ENCODE measurements at regions not wholly inside any gene's neighbourhood (a gene's known extent, or its start where the extent isn't known, plus 50 kb on each side); places are given as distances from the start of the nearest gene placed in this dataset.

DNA sequence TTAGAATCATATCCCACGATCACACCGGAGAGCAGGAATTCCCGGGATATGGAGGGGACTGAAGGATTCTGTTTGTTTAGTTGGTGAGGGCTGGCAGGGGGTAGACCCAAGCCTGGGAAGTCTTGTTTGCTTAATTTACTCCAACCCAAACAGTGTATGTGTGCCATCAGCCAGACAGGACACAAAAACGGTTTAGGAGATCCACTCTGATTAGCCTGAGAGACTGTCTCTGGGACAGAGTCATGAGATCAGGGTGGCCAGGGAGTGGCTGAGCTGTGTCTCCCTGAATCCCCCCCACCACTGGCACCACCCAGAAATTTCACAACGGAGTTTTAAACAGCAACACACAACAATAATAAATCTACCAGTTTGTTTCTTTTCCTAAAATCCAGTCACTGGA is 127.0 kb downstream of the RBFOX3 start:
- H3K4me3 ChIP-seq (ENCODE audit: low read depth, low read length), result no peak overlapping the region
- DNase-seq (ENCODE audit: low read depth), result no peak

DNA sequence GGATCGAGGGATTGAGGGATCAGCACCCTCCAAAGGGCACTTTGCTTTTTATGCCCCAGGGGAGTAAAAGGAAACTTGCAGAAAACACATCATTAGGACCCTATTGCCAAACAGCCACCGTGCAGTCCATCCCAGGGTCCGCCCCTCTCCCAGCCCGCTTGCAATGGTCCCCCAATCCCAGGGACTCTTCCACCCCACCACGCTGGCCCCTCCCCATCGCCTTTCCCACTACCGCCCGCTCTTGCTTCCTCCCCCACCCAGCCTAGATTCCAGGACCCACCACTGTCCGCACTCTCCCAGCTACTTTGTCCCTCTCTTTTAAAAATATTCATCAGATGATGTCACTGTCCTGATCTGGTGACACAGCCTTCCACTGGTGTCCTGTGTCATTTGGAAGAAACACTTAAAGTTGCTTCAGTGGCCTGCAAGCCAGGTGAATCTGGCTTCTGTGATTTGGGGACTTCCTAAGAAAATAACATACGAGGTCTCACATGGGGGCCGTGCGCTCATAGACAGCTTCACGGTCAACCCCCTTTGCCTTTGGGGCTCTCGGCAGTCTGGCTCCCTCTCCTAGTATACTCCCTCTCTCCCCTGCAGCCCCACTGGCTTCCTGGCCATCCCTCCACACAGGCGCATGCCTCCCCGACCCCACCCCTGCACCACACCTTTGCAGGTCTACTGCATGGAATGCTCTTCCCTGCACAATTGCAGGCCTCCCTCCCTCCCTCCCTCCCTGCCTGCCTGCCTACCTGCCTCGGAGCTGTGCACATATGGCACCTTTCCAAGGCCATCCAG is 127.9 kb downstream of the RBFOX3 start:
- no peak for DNase-seq (ENCODE audit: low read depth)
- no peak overlapping the region for H3K4me3 ChIP-seq (ENCODE audit: low read depth, low read length)

DNA sequence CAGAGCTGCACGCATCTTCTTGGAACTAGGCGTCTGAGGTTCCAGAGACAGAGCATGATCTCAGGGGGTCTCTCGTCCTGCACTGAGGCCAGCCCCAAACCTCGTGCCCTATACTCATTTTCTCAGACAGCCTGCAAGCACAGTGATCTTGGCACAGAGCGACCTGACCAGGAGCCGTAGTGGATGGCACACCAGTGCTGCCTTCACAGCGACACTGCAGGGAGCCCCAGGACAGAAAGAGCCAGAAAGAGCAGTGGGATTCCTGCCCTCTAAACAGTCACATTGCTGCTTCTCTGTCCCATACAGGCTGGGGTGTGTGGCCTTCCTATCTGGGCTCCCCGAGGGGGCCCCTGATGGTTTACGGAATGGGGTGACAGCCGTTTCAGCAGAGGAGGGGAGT is 131.0 kb downstream of the RBFOX3 start:
- DNase-seq (ENCODE audit: low read depth), result no peak

DNA sequence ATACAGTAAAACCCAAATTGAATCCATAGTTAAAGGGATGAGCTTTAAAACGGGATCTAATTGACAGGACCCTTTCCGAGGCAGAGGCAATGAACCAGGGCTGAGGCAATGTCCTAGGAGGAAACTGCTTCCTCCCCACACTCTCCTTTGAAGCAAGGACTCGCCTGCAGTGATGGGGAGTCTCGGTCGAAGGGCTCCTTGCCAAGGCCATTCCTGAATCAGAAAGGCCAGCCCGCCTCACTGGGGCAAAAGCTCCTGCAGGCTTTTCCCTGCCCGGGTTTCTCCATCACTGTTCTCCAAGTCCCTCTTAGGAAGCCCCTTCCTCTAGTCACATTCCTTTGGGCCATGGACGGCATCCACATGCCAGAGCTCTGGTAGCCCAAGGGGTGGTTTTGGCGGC is 132.0 kb downstream of the RBFOX3 start:
- DNase-seq (ENCODE audit: low read depth), result no peak
- H3K4me3 ChIP-seq (ENCODE audit: low read depth, low read length), result no peak overlapping the region

More for the DNA sequence above, 131.0 kb downstream of the RBFOX3 start:
- H3K4me3 ChIP-seq (ENCODE audit: low read depth, low read length), result no peak overlapping the region

DNA sequence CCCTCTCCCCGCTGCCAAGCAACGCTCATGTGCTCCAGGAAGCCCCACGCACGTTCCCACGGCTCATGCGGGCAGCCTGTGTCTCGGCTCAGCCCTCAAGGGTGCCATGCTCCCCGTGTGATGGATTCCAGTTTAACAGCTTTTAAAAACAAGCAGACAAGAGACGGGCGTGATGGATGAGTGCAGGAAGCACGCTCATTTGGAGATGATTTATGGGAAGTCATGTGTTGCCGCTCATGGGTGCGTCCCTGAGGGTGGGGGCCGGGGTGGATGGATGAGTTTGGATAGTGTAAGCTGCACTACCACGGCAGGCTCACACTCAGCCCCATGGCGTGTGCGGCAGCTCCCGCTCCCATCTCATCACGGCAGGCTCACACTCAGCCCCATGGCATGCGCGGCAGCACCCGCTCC is 132.8 kb downstream of the RBFOX3 start:
- DNase-seq (ENCODE audit: low read depth), result no peak

DNA sequence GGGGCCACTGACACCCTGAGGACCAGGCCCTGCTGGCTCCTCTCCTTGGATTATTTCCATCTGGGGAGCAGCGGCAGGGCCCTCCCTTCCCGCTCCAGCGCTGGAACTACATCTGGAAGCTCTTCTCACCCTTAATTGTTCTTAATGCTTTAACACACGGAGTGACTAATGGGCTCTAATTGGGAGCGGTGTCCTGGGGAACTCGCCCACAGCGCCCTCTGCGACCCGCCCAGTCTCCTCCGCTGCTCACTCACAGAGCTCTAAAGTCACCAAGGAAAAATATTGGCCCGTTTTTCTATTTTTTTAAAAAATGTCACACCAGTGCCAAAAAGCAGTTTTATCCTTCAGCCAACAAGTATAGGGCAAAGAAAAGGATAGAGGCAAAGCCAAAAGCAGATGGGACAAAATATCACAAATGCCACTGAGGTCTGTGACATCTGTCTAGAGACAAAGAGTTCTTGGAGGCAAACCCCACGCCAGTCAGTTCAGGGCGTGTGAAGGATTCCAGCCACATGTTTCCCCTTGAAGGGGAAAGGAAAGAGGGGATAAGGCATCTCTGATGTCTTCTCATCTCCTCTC is 134.7 kb downstream of the RBFOX3 start:
- H3K4me3 ChIP-seq (ENCODE audit: low read depth, low read length), result no peak overlapping the region
- no peak for DNase-seq (ENCODE audit: low read depth)

More for the DNA sequence above, 132.8 kb downstream of the RBFOX3 start:
- H3K4me3 ChIP-seq (ENCODE audit: low read depth, low read length), result no peak overlapping the region

DNA sequence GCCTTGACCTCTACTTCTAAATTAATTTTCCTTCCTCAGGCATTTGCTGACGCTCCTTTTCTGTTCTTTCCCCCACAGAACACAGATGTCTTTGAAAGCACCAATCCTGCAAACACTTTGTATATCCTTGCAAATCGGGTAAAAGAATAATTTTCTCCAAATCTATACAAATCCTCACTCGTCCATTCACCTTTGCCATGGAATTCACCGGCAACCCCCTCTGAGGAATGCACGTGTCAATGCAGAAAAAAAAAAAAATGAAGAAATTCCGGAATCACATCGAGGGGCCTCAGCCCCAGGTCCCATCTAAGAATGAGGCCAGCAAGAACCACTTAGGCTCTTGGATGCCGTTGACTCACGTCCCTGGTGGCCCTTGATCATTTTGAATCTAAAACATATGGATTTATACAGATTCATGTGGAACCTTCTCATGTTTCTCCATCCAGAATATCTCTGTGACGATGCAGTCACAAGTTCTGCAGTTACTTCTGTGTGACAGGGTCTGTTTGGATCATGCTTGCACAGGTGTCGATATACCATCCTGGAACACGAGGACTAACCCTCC is 136.9 kb downstream of the RBFOX3 start:
- DNase-seq (ENCODE audit: low read depth), result no peak
- no peak overlapping the region for H3K4me3 ChIP-seq (ENCODE audit: low read depth, low read length)

DNA sequence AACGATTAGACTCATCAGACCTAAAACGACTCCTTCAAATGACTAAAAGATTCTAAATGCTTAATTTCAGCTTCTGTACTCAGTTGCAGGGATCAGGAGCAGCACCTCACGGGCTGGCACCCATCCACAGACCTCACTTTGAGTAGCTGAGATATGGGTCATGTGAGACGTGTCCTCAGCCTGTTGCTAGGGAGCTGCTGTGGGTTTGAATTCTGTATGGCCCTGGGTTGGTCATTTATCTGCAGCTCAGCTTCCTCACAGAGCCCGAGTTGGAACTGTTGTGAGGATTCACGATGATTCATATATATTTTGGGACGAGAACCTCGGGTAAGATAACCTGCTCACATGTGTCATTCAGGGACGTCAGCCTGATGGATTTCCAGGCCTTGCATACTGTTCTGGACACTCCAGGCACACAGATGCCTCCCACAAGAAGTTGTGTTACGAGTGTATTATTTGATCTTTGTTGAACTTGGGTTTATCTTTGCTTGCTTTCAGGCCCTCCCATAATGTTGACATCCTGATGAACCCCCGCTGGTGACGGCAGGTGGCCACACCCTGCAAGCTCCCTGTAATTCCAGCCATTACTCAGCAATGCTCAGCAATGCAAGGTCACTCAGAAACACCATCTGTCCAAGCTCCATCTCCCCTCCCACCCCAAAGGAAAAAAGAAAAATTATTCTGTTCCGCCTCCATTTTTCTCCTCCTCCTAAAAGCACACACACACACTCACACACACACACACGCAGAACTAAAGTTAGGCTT is 137.6 kb downstream of the RBFOX3 start:
- H3K4me3 ChIP-seq (ENCODE audit: low read depth, low read length), result no peak overlapping the region
- DNase-seq (ENCODE audit: low read depth), result no peak

DNA sequence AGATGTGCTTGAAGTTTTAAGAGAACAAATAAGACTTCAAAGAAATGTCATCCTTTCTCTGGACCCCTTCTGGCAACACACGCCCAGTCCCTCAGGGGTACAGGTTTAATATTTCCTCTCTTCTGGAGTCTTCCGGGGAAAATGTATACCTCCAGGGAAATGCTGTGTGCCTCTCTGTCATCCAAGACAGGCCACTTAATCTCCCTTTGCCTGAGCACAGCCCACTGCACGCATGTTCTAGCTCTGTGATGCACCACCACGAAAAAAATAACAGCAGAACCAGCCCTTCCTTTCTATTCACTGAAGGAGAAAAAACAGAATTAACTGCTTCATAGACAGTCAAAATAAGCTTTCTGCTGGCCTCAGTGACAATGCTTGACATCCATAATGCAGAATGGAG is 140.1 kb downstream of the RBFOX3 start:
- no peak overlapping the region for H3K4me3 ChIP-seq (ENCODE audit: low read depth, low read length)
- DNase-seq (ENCODE audit: low read depth), result no peak

DNA sequence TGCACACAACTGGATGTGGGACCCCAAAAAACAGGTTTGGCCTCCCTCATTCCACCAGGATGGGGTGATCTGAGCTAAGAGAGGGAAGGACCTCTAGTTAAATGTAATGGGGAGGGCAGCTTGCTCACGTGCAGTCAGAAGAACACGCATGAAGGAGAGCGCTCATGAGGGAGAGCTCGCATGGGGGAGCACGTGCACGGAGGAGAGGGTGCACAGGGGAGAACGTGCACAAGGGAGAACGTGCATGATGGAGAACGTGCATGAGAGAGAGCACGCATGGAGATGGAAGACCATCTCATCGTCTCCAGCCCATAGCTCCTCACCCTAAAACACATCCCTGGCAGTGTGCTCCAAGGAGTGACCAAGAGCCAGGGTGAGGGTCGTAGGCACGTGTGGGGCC is 141.2 kb downstream of the RBFOX3 start:
- H3K4me3 ChIP-seq (ENCODE audit: low read depth, low read length), result no peak overlapping the region
- DNase-seq (ENCODE audit: low read depth), result no peak

DNA sequence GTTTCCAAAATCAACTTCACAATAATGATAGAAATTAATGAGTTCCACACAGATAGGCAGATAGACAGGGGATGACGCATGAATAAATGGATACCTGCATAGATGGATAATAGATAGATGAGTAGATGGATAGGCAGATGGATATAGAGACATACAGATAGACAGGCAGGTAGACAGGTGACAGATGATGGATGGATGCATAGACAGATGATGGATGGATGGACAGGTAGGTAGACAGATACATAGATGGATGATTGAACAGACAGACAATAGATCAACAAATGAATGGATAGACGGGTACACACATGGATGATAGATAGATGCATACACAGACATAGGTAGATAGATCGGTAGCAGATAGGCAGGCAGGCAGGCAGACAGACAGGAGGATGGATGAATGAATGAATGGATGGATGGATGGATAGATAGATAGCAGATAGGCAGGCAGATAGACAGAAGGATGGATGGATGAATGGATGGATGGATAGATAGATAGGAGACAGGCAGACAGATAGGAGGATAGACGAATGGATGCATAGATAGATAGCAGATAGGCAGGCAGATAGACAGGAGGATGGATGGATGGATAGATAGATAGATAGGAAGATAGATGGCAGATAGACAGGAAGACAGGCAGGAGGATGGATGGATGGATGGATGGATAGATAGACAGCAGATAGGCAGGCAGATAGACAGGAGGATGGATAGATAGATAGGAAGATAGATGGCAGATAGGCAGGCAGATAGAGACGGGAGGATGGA is 142.5 kb downstream of the RBFOX3 start:
- no peak for DNase-seq (ENCODE audit: low read depth)
- no peak overlapping the region for H3K4me3 ChIP-seq (ENCODE audit: low read depth, low read length)

DNA sequence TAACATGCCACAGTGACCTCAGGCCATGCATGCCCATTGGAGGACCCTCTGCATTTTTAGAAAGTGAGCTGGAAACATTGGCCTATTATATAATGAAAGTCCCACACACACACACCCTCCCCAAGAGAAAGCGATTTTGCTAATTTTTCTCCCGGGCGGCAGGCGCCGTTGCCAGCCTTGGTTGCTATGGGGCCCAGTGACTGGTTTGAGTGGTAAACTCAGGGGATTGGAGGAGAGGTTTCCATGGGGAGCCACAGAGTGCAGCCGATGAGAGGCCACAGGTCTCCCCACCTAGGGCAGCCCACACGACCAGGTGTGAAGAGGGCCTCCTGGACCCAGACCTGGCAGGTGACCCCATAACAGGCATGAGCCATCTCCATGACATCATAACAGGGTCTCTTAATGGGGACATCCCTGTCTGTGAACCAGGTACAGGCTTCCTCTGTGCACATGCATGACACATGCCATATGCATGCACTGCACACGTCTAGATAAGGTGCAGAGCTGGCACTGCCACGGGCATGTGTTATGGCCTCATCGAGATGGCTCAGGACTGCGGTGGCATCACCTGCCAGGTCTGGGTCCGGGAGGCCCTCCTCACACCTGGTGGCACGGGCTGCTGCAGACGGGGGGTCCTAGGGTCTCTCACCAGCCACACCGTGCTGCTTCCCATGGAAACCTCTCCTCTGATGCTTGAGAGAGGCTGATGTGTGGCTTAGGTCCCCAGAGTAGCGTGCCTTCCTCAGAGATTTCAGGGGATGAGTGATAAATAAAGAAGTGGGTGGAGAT is 144.1 kb downstream of the RBFOX3 start:
- H3K4me3 ChIP-seq (ENCODE audit: low read depth, low read length), result no peak overlapping the region
- no peak for DNase-seq (ENCODE audit: low read depth)

DNA sequence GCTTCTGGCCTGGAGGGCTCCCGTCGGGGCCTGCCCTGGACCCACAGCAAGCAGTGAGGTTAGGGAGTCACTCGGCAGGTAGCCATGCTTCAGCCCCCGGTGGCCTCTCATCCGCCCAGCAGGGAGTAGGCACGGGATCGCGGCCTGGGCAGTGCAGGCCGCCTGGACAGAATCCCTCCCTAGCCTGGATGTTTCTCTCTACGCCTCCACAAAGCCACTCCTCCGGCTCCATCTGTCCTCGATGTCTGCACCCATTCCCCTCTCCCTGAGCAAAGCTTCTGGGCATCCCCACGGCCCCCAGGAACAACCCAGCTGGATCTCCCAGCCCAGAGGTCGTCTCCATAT is 145.2 kb downstream of the RBFOX3 start:
- no peak for DNase-seq (ENCODE audit: low read depth)

DNA sequence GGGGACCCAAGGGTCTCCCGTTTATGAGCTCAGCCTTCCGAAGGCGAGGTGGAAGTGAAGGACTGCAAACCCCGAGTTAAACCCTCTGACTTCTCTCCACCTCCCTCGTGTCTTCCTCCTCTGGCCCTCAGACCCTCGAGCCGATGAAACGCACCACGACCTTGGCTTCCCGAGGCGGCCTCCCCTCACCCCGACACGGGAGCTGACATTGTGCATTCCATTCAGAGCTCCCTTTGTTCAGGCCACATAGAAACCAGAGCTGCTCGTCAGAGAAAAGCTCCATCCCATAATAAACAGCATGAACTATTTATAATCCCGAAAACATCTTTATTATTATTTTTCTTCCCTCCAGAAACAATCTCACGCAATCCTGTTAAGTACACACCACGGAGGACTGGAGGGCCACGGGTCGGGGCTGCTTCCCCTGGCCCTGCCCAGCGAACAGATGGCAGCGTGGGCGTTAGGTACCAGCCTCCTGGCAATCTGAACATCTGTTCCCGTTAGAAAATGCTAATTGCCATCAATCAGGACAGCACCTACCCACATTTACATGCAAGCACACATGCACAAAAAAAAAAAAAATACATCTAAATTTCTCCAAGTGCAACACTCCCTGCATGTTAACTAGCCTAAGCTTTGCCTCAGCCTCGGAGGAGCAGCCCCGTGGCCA is 145.7 kb downstream of the RBFOX3 start:
- no peak for DNase-seq (ENCODE audit: low read depth)
- no peak overlapping the region for H3K4me3 ChIP-seq (ENCODE audit: low read depth, low read length)

More for the DNA sequence above, 145.2 kb downstream of the RBFOX3 start:
- H3K4me3 ChIP-seq (ENCODE audit: low read depth, low read length), result no peak overlapping the region

DNA sequence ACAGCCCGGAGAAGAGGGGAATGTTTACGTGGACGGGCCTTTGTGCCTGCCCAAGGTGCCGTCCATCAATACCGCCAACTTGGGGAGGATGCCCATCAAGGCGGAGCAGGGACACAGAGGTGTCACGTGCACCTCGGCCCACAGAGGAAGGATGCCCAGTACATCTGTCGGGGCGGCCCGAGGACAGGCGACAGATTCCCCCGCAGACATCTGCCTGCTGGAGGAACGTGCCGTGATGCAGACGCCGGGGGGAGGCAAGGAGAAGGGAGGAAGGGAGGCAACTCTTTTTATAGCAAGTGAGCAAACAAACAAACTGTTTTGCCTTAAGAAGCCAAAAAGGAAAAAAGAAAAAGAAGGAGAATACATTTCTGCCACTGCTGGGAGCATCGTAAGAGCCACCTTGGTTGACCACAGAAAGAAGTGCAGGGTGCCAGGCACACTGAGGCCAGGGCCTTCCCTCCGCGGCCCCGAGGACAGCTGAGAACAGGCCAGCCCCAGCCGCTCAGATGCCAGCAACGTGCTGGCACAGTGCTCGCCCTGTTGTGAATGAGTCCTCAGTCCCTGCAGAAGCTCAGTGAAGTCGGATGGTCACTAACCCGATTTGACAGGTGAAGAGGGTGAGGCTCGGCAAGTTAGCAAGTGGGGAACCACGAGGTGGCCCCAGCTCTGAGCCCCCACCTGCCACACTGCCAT is 146.4 kb downstream of the RBFOX3 start:
- no peak for DNase-seq (ENCODE audit: low read depth)
- no peak overlapping the region for H3K4me3 ChIP-seq (ENCODE audit: low read depth, low read length)

DNA sequence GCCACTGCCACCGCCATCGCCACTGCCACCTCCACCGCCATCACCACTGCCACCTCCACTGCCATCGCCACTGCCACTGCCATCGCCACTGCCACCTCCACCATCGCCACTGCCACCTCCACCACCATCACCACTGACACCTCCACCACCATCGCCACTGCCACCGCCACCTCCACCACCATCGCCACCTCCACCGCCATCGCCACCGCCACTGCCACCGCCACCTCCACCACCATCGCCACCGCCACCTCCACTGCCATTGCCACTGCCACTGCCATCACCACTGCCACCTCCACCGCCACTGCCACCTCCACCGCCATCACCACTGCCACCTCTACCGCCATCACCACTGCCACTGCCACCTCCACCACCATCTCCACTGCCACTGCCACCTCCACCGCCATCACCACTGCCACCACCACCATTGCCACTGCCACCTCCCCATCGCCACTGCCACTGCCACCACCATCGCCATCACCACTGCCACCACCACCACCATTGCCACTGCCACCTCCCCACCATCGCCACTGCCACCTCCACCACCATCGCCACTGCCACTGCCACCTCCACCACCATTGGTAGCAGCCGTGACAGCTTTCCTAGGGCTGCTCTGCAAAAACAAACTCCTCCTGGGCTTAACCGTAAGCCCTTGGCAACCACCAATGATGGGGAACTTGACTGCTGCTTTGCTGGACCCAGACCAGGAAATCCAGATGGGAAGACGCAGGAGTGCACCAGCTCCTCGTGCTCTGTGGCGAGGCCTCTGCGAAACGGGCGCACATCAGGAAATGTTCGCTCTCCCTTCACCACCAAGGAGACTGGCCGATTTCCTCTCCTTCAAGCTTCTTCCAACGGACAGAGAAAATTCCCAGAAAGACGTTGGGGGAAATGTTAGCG is 147.2 kb downstream of the RBFOX3 start:
- no peak overlapping the region for H3K4me3 ChIP-seq (ENCODE audit: low read depth, low read length)
- DNase-seq (ENCODE audit: low read depth), result no peak

DNA sequence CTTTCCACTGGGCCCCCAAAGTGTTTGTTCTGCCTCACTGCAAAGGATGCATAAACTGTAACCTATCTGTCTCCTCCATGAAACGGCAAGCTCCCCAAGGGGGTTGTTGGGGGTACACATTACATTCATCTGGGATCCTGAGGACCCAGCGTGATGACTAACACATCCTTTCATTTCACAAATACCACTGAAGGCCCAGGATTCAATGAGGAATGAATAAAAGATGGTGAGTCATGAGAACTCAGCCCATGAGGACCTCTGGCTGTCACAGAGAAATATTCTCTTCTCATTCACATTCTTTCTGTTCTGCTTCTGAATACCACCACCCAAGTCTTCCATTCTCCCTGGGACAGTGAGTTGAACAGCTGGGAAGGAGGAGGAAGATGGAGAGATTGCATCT is 149.8 kb downstream of the RBFOX3 start:
- DNase-seq (ENCODE audit: low read depth), result no peak

More for the DNA sequence above, 149.8 kb downstream of the RBFOX3 start:
- H3K4me3 ChIP-seq (ENCODE audit: low read depth, low read length), result no peak overlapping the region
